Testis (tissue), 2 donors: ENCODE measurements at regions not wholly inside any gene's neighbourhood (a gene's known extent, or its start where the extent isn't known, plus 50 kb on each side); places are given as distances from the start of the nearest gene placed in this dataset.

Source experiments
- CTCF ChIP-seq, 3 experiments: fragments of 450-650 bp in 2 of 3; fragments of 200-600 bp in 1 of 3; sonication (generic) in 1 of 3; IDR thresholded peaks; one replicate each; pipeline ENCODE4 v1.5.1; 2016 to 2019; ENCODE audit warnings: antibody characterized with exemption in 3 of 3, mild to moderate bottlenecking in 2 of 3, moderate library complexity in 1 of 3
- POLR2A ChIP-seq: fragments of 450-650 bp; IDR thresholded peaks from one replicate; pipeline ENCODE4 v1.6.1; 2017; ENCODE audit warnings: antibody characterized with exemption, mild to moderate bottlenecking, moderate library complexity

GRCh38 chr4:12734586-12734985 is 749.6 kb downstream of the RAB28 start:
- TF ChIP-seq CTCF (IDR thresholded peaks at IDR 0.05), result no peak
- TF ChIP-seq POLR2A, result no peak
